ENCODE measurements at regions not wholly inside any gene's neighbourhood (a gene's known extent, or its start where the extent isn't known, plus 50 kb on each side); places are given as distances from the start of the nearest gene placed in this dataset.

- Histone ChIP-seq H3K4me1 (ENCODE audit: insufficient read depth) (no peaks in the 10 kb centered on the region), H3K36me3 (ENCODE audit: insufficient read depth) (no peaks in the 10 kb centered on the region), H3K27ac (ENCODE audit: low read depth) (no peak overlapping the region), H3K4me3 (ENCODE audit: low read depth, low read length) (no peak overlapping the region)
- WGBS: 84% methylated on average over 2 of the region's 2 CpGs
- no peak for DNase-seq (ENCODE audit: extremely low spot score)
Measured at GRCh38 chr5:167730656-167731055, 560.8 kb upstream of the WWC1 start.

DNA sequence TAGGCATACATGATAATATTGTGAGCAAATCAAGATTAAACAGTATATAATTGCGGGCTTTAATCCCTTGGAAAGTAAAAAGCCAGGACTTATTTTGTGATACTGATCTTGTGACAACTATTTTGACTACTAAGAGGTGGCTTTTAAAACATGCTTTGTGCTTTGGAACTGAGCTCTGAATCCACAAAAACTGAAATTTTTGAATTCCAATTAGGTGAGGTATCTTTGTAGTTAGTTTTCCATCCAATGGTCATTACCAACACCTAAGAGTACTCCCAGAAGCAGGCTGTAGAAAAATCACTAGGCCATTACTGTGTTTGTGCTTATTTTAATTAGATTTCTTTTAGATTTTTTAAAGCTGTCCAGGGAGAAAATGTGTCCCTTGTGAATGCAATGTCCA lies 559.5 kb upstream of the WWC1 start:
- no peaks in the 10 kb centered on the region for H3K4me1 ChIP-seq (ENCODE audit: insufficient read depth)
- no peaks in the 10 kb centered on the region for H3K36me3 ChIP-seq (ENCODE audit: insufficient read depth)
- 97% methylated on average over 1 of the region's 1 CpG for WGBS
- H3K27ac ChIP-seq (ENCODE audit: low read depth): no peak overlapping the region
- no peak overlapping the region for H3K4me3 ChIP-seq (ENCODE audit: low read depth, low read length)
- no peak for DNase-seq (ENCODE audit: extremely low spot score)

DNA sequence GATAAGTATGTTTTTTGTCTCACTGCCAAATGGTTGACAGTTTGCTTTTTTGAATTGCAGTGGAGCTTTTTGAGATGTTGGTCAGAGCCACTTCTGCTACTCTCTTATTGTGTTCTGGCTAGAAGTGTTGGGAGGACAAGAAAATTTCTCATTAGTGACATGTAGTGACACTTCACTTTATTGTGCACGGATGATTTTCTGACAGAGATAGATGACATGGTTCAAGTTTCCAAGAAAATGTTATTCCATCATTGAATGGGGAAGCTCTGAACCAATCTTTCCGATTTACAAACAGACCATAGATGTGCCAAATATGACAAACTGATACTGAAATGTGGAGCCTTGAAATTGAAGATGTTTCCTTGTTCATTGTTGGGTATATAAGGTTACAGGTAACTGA lies 558.9 kb upstream of the WWC1 start:
- DNase-seq (ENCODE audit: extremely low spot score): no peak
- no peaks in the 10 kb centered on the region for H3K4me1 ChIP-seq (ENCODE audit: insufficient read depth)
- no peak overlapping the region for H3K4me3 ChIP-seq (ENCODE audit: low read depth, low read length)
- no peak overlapping the region for H3K27ac ChIP-seq (ENCODE audit: low read depth)
- H3K36me3 ChIP-seq (ENCODE audit: insufficient read depth): no peaks in the 10 kb centered on the region
- WGBS: 89% methylated on average over 2 of the region's 2 CpGs

DNA sequence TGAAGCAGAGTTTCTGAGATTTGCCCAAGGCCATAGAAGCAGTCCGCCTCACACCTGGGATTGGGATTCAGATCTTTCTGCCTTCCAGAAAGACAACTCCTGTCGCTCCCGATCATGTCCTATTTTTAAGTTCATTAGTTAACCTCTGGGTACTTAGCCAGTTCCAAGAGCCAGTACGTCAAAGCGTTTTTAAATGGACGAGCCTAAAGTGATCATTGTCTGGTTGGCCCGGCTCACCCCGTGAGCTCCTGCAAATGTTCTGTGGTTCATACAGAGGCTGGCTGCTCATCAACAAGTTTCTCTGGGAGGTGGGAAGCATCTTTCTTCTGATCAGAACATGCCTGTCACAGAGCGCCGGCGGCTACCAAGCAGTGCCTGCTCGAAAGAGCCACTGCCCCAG lies 554.5 kb upstream of the WWC1 start:
- Histone ChIP-seq H3K36me3 (ENCODE audit: insufficient read depth) (no peaks in the 10 kb centered on the region), H3K27ac (ENCODE audit: low read depth) (no peak overlapping the region), H3K4me3 (ENCODE audit: low read depth, low read length) (no peak overlapping the region), H3K4me1 (ENCODE audit: insufficient read depth) (no peaks in the 10 kb centered on the region)
- whole genome bisulfite sequencing: 91% methylated on average over 12 of the region's 12 CpGs
- DNase-seq (ENCODE audit: extremely low spot score): no peak

GRCh38 chr5:167743695-167744464 lies 547.6 kb upstream of the WWC1 start:
- H3K36me3 ChIP-seq (ENCODE audit: insufficient read depth): no peaks in the 10 kb centered on the region
- H3K4me1 ChIP-seq (ENCODE audit: insufficient read depth): no peaks in the 10 kb centered on the region
- WGBS: 57% methylated on average over 4 of the region's 4 CpGs
- H3K27ac ChIP-seq (ENCODE audit: low read depth): no peak overlapping the region
- no peak for DNase-seq (ENCODE audit: extremely low spot score)
- no peak overlapping the region for H3K4me3 ChIP-seq (ENCODE audit: low read depth, low read length)

- no peak for DNase-seq (ENCODE audit: extremely low spot score)
- Histone ChIP-seq H3K27ac (ENCODE audit: low read depth) (no peak overlapping the region), H3K4me3 (ENCODE audit: low read depth, low read length) (no peak overlapping the region), H3K4me1 (ENCODE audit: insufficient read depth) (no peaks in the 10 kb centered on the region), H3K36me3 (ENCODE audit: insufficient read depth) (no peaks in the 10 kb centered on the region)
- WGBS: 65% methylated on average over 6 of the region's 6 CpGs
Measured at GRCh38 chr5:167745868-167746267, 545.6 kb upstream of the WWC1 start.

- no peaks in the 10 kb centered on the region for H3K36me3 ChIP-seq (ENCODE audit: insufficient read depth)
- DNase-seq (ENCODE audit: extremely low spot score): no peak
- no peak overlapping the region for H3K27ac ChIP-seq (ENCODE audit: low read depth)
- WGBS: 90% methylated on average over 1 of the region's 1 CpG
- no peaks in the 10 kb centered on the region for H3K4me1 ChIP-seq (ENCODE audit: insufficient read depth)
- no peak overlapping the region for H3K4me3 ChIP-seq (ENCODE audit: low read depth, low read length)
Measured at GRCh38 chr5:167750586-167750985, 540.9 kb upstream of the WWC1 start.

GRCh38 chr5:167752936-167753335 lies 538.5 kb upstream of the WWC1 start:
- Histone ChIP-seq H3K27ac (ENCODE audit: low read depth) (no peak overlapping the region), H3K4me1 (ENCODE audit: insufficient read depth) (no peaks in the 10 kb centered on the region), H3K4me3 (ENCODE audit: low read depth, low read length) (no peak overlapping the region), H3K36me3 (ENCODE audit: insufficient read depth) (no peaks in the 10 kb centered on the region)
- 70% methylated on average over 4 of the region's 4 CpGs for WGBS
- no peak for DNase-seq (ENCODE audit: extremely low spot score)

DNA sequence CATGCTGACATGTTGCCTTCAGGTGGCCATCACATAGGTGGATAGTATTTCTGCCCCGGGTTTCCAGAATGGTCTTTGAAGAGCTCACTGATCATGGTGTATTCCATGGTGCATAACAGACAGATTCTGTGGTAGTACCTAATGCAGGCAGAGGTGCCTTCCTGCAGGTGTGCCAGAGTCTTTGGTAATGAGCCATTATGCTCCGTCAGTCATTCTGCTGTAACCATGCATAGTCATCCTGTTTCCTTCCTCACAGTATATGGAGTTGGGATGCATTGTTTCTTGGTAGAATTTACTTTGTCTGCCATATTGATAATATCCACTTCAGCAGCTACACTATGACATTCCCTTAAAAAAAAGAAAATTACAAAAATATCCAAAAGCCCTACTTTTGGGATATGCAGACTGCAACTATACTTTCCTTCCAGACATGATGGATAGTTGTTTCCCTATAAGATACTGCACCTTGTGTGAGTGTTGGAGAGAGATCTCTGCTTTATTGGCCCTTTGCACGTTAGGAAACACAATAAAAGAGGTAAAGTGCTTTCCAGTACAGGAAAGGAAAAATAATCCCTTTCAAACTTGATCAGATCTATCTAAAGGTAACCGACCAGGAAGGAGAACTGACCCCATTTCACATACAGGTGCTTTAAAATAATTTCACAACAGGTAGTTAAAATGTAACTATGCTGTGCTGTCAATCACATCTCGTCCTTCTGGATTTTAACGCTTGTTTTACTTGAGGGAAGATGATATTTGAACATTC lies 537.5 kb upstream of the WWC1 start:
- 71% methylated on average over 6 of the region's 6 CpGs for WGBS
- no peak for DNase-seq (ENCODE audit: extremely low spot score)

GRCh38 chr5:167754501-167755021 lies 536.9 kb upstream of the WWC1 start:
- 80% methylated on average over 5 of the region's 5 CpGs for WGBS
- no peak for DNase-seq (ENCODE audit: extremely low spot score)
- H3K4me3 ChIP-seq (ENCODE audit: low read depth, low read length): no peak overlapping the region
- H3K36me3 ChIP-seq (ENCODE audit: insufficient read depth): no peaks in the 10 kb centered on the region
- no peaks in the 10 kb centered on the region for H3K4me1 ChIP-seq (ENCODE audit: insufficient read depth)
- H3K27ac ChIP-seq (ENCODE audit: low read depth): no peak overlapping the region

More for the DNA sequence above, 537.5 kb upstream of the WWC1 start:
- H3K4me1 ChIP-seq (ENCODE audit: insufficient read depth): no peaks in the 10 kb centered on the region
- no peaks in the 10 kb centered on the region for H3K36me3 ChIP-seq (ENCODE audit: insufficient read depth)
- H3K4me3 ChIP-seq (ENCODE audit: low read depth, low read length): no peak overlapping the region
- H3K27ac ChIP-seq (ENCODE audit: low read depth): no peak overlapping the region

- 47% methylated on average over 2 of the region's 2 CpGs for WGBS
- Histone ChIP-seq H3K36me3 (ENCODE audit: insufficient read depth) (no peaks in the 10 kb centered on the region), H3K27ac (ENCODE audit: low read depth) (no peak overlapping the region), H3K4me1 (ENCODE audit: insufficient read depth) (no peaks in the 10 kb centered on the region), H3K4me3 (ENCODE audit: low read depth, low read length) (no peak overlapping the region)
- DNase-seq (ENCODE audit: extremely low spot score): no peak
Measured at GRCh38 chr5:167755420-167755819, 536.0 kb upstream of the WWC1 start.

GRCh38 chr5:167759057-167759821 lies 532.2 kb upstream of the WWC1 start:
- 55% methylated on average over 2 of the region's 2 CpGs for WGBS
- Histone ChIP-seq H3K27ac (ENCODE audit: low read depth) (no peak overlapping the region), H3K4me1 (ENCODE audit: insufficient read depth) (no peaks in the 10 kb centered on the region), H3K4me3 (ENCODE audit: low read depth, low read length) (no peak overlapping the region), H3K36me3 (ENCODE audit: insufficient read depth) (no peaks in the 10 kb centered on the region)
- no peak for DNase-seq (ENCODE audit: extremely low spot score)

DNA sequence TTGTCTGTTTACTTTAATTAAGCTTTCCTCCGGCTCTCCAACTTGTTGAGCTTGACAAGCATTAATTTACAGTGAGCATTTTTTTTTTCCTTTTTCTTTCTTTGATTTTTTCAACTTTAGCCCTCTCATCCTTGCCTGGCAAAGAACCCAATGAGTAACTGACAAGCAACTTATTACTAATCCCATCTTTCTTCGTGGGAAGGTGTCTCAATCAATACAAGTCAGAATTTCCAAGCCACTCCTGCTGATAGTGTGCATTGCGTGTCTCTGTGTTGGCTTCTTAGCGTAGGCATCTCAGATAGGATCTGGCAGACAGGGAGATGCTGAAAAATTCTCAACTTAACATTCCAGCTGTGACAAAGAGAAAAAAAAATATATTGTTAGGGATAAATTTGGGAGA lies 527.7 kb upstream of the WWC1 start:
- Histone ChIP-seq H3K36me3 (ENCODE audit: insufficient read depth) (no peaks in the 10 kb centered on the region), H3K4me3 (ENCODE audit: low read depth, low read length) (no peak overlapping the region), H3K27ac (ENCODE audit: low read depth) (no peak overlapping the region), H3K4me1 (ENCODE audit: insufficient read depth) (no peaks in the 10 kb centered on the region)
- no peak for DNase-seq (ENCODE audit: extremely low spot score)
- WGBS: 53% methylated on average over 4 of the region's 4 CpGs
